HEK293T (cell line): ENCODE measurements at regions not wholly inside any gene's neighbourhood (a gene's known extent, or its start where the extent isn't known, plus 50 kb on each side); places are given as distances from the start of the nearest gene placed in this dataset.

Experiments
- CTBP1 ChIP-seq: fragments of 450-650 bp; IDR thresholded peaks from 2 replicates; pipeline ENCODE4 v1.6.1; 2016; ENCODE audit warnings: borderline replicate concordance
- FOXA1 ChIP-seq: fragments of 450-650 bp; IDR thresholded peaks from 2 replicates; pipeline ENCODE4 v1.6.1; 2016; ENCODE audit warnings: mild to moderate bottlenecking
- FOXM1 ChIP-seq: fragments of 450-650 bp; IDR thresholded peaks from 2 replicates; pipeline ENCODE4 v1.6.1; 2017; ENCODE audit warnings: mild to moderate bottlenecking, borderline replicate concordance

- TF ChIP-seq CTBP1 = no peak
- no peak for TF ChIP-seq FOXA1
- TF ChIP-seq FOXM1 = no peak
Observed at GRCh38 chr22:22074634-22075381, 92.2 kb upstream of the TOP3B start.
